Eye (tissue), 1 donor: ENCODE measurements at regions not wholly inside any gene's neighbourhood (a gene's known extent, or its start where the extent isn't known, plus 50 kb on each side); places are given as distances from the start of the nearest gene placed in this dataset.
"Not testable (repeated sequence)": the region's sequence is repeated elsewhere in the genome, so short reads cannot be mapped to it uniquely, and the experiment has no call there.

Experiments used
- DNase-seq: peaks from one replicate; pipeline ENCODE4 v3.0.0-alpha.2; 2015

DNA sequence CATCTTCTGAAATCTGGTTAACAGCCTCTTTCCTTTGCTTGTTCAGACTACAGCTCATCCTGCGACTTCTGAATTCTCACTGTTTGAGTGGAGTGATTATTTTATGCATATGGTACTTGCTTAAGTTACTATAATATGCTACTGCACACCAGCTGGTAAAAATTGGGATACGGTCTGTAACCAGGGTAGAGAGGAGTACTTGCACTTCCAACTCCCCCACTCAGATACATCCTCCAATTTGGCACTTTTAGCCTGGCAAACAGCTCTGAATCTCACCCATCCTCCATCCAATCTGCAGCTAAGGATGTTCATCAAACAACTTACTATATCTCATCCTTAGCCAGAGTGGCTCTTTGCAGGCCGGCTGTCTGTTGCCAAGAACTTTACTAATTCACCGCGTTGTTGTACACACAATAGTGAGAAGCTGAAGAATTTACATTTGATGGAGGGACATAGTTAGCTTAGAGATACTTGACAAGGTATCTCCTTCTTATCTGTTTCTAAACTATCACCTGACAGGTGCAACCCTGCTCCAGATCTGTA lies 1323.6 kb upstream of the ALCAM start:
- DNase-seq: not testable (repeated sequence)

GRCh38 chr3:104044002-104044401 lies 1322.7 kb upstream of the ALCAM start:
- no peak for DNase-seq

GRCh38 chr3:104066658-104067057 lies 1300.1 kb upstream of the ALCAM start:
- no peak for DNase-seq

DNA sequence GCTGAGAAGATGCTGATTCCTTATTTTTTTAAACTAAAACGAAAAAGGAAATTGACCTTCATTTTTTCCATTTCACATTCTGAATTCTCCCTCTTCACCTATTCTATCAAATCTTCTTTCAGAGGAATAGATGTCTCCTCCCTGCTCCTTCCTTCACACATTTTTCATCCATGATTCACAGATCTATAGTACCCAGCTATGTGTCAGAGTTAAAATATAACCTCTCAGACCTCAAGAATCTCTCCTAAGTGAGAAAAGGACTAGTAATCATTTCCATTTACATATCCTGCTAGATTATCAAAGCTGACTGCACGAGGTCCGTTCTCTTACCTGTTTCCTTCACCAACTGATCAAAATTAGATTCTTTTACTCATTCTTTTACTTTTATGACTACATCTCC lies 1297.6 kb upstream of the ALCAM start:
- DNase-seq: no peak

DNA sequence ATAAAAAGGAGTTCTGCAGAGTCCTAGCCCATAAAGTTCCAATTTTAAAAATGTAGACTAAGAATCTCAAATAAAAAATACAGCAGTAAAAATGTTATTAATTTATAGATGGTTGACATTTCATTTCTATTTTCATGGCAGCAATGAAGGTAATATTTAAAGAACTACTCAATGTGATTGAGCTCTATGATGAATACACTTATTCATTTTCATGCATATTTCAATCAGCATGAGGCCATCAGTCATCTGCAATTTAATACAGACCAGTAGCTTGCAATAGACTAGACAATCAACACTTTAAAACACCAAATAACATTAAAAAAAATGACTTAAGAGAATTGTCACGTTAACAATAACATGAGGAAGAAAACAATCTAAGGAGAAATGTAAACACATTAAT lies 1295.8 kb upstream of the ALCAM start:
- DNase-seq: no peak

GRCh38 chr3:104080088-104080626 lies 1286.6 kb upstream of the ALCAM start:
- no peak for DNase-seq

- DNase-seq: no peak
Observed at GRCh38 chr3:104088738-104089137, 1278.0 kb upstream of the ALCAM start.

- not testable (repeated sequence) for DNase-seq
Observed at GRCh38 chr3:104089987-104090386, 1276.7 kb upstream of the ALCAM start.

DNA sequence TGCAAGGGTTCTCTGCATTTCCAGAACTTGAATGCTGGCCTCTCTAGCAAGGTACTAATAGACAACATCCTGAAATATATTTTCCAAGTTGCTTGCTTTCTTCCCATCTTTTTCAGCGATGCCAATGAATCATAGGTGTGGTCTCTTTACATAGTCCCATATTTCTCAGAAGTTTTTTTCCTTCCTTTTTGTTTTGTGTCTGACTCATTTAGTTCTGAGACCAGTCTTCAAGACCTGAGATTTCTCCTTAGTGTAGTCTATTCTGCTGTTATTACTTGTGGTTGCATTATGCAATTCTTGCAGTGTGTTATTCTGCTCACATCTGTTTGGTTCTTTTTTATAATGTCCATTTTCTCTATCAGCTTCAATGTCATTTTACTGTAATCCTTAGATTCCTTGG lies 1265.0 kb upstream of the ALCAM start:
- DNase-seq: no peak

- DNase-seq: peak; percentile 69
Observed at GRCh38 chr3:104102386-104102785, 1264.3 kb upstream of the ALCAM start.

- no peak for DNase-seq
Observed at GRCh38 chr3:104106276-104106675, 1260.4 kb upstream of the ALCAM start.

- no peak for DNase-seq
Observed at GRCh38 chr3:104108522-104108921, 1258.2 kb upstream of the ALCAM start.

GRCh38 chr3:104126463-104126862 lies 1240.2 kb upstream of the ALCAM start:
- DNase-seq: no peak

GRCh38 chr3:104126864-104127553 lies 1239.7 kb upstream of the ALCAM start:
- DNase-seq: no peak

- DNase-seq: no peak
Observed at GRCh38 chr3:104127830-104128229, 1238.9 kb upstream of the ALCAM start.

GRCh38 chr3:104132566-104133403 lies 1233.9 kb upstream of the ALCAM start:
- peak; percentile 5 for DNase-seq

GRCh38 chr3:104133630-104134029 lies 1233.1 kb upstream of the ALCAM start:
- DNase-seq: no peak

- peak; percentile 7 for DNase-seq
Observed at GRCh38 chr3:104137116-104137515, 1229.6 kb upstream of the ALCAM start.

- no peak for DNase-seq
Observed at GRCh38 chr3:104145164-104145563, 1221.5 kb upstream of the ALCAM start.

GRCh38 chr3:104149154-104149553 lies 1217.6 kb upstream of the ALCAM start:
- DNase-seq: no peak

DNA sequence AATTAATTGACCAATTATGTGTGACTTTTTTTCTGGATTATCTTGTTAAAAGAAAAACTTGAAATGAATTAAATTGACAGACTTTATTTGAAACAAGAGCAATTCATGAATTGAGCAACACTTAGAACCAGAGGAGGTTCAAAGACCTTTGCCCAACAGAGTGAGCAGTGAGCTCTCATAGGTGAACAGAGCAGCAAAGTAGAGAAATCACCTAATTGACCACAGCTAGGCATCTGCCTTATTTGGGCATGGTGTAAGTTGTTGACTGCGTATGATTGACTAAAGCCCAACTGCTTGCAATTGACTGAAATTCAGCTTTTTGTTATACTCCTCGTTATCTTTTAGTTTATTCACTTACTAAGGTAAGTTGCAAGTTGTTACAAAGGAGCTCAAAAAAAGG lies 1216.0 kb upstream of the ALCAM start:
- no peak for DNase-seq

GRCh38 chr3:104154896-104155295 lies 1211.8 kb upstream of the ALCAM start:
- no peak for DNase-seq

GRCh38 chr3:104165866-104166265 lies 1200.8 kb upstream of the ALCAM start:
- no peak for DNase-seq

GRCh38 chr3:104168386-104168785 lies 1198.3 kb upstream of the ALCAM start:
- no peak for DNase-seq
